ENCODE measurements at regions not wholly inside any gene's neighbourhood (a gene's known extent, or its start where the extent isn't known, plus 50 kb on each side); places are given as distances from the start of the nearest gene placed in this dataset.

- no peak for DNase-seq
- ChIA-PET POLR2A (no interaction called here), CTCF (no interaction called here)
- Histone ChIP-seq H3K27me3 (ENCODE audit: insufficient read depth) (no peaks in the 10 kb centered on the region), H3K9me3 (no peaks in the 10 kb centered on the region), H3F3A (replicated peaks; ENCODE audit: insufficient read depth) (no peaks in the 10 kb centered on the region), H3K79me2 (ENCODE audit: insufficient read depth) (no peaks in the 10 kb centered on the region), H3K27ac (ENCODE audit: low read depth in 2 of 2, low read length in 1 of 2) (no peak overlapping the region), H3K36me3 (replicated peaks in 1 of 2; ENCODE audit: control insufficient read depth in 1 of 2, insufficient read depth in 2 of 2, low read length in 1 of 2) (no peaks in the 10 kb centered on the region), H3K9me2 (no peaks in the 10 kb centered on the region), H3K4me1 (ENCODE audit: control insufficient read depth in 1 of 2, insufficient read depth in 2 of 2, low read depth in 1 of 2, low read length in 1 of 2) (no peaks in the 10 kb centered on the region), H3K9ac (no peak overlapping the region), H3K4me2 (no peak overlapping the region), H3K4me3 (ENCODE audit: low read depth in 2 of 2, low read length in 1 of 2) (no peak overlapping the region), H4K20me1 (ENCODE audit: insufficient read depth) (no peaks in the 10 kb centered on the region), H2AFZ (ENCODE audit: low read depth) (no peak overlapping the region)
- TF ChIP-seq USF2 (IDR thresholded peaks at IDR 0.05; ENCODE audit: borderline replicate concordance, low read depth, low read length) (no peak), NFIC (IDR thresholded peaks at IDR 0.05; ENCODE audit: borderline replicate concordance) (no peak), RXRA (IDR thresholded peaks at IDR 0.05; ENCODE audit: borderline replicate concordance, low read depth) (no peak), YY1 (IDR thresholded peaks at IDR 0.05; ENCODE audit: low read depth) (no peak), USF1 (IDR thresholded peaks at IDR 0.05; ENCODE audit: borderline replicate concordance, low read depth) (no peak), RFX5 (IDR thresholded peaks at IDR 0.05; ENCODE audit: low read length) (no peak), FOXJ3 (CRISPR knock-in tag; IDR thresholded peaks at IDR 0.05) (no peak), ELF1 (IDR thresholded peaks at IDR 0.05) (no peak), MXI1 (IDR thresholded peaks at IDR 0.05; ENCODE audit: low read depth, low read length) (no peak), SMC3 (IDR thresholded peaks at IDR 0.05; ENCODE audit: low read depth, low read length) (no peak), CHD2 (IDR thresholded peaks at IDR 0.05; ENCODE audit: low read length, partially characterized antibody) (no peak), MAX (IDR thresholded peaks at IDR 0.05; ENCODE audit: low read depth) (no peak), TAF1 (IDR thresholded peaks at IDR 0.05; ENCODE audit: borderline replicate concordance, low read depth, low read length) (no peak), MEF2A (IDR thresholded peaks at IDR 0.05; ENCODE audit: borderline replicate concordance, low read depth) (no peak), GABPA (IDR thresholded peaks at IDR 0.05; ENCODE audit: low read depth) (no peak), SIN3A (IDR thresholded peaks at IDR 0.05; ENCODE audit: borderline replicate concordance, low read depth, low read length) (no peak), ZBTB33 (IDR thresholded peaks at IDR 0.05; ENCODE audit: borderline replicate concordance, low read depth) (no peak), CTCF (IDR thresholded peaks at IDR 0.05) (no peak), JUND (IDR thresholded peaks at IDR 0.05) (no peak)
- 0% methylated on average over 1 of the region's 1 CpG for WGBS (ENCODE audit: low lambda C conversion rate)
Measured at GRCh38 chr3:4021162-4021561, 221.9 kb downstream of the LRRN1 start.
